ELR (cell line): ENCODE measurements at regions not wholly inside any gene's neighbourhood (a gene's known extent, or its start where the extent isn't known, plus 50 kb on each side); places are given as distances from the start of the nearest gene placed in this dataset.

Source experiments
- DNase-seq: peaks from one replicate; pipeline ENCODE4 v3.0.0-alpha.2; 2015; ENCODE audit warnings: low read depth

GRCh38 chr18:61989138-61989537, 96.3 kb upstream of the RNF152 start:
- no peak for DNase-seq

GRCh38 chr18:61988100-61988499, 95.3 kb upstream of the RNF152 start:
- no peak for DNase-seq

GRCh38 chr18:61985681-61986080, 92.9 kb upstream of the RNF152 start:
- no peak for DNase-seq

- DNase-seq: no peak
Observed at GRCh38 chr18:61984349-61984748, 91.5 kb upstream of the RNF152 start.

- DNase-seq: no peak
Observed at GRCh38 chr18:61982475-61982874, 89.7 kb upstream of the RNF152 start.

GRCh38 chr18:61980355-61980754, 87.5 kb upstream of the RNF152 start:
- DNase-seq: no peak

GRCh38 chr18:61975526-61976326, 82.9 kb upstream of the RNF152 start:
- no peak for DNase-seq

GRCh38 chr18:61973273-61974115, 80.7 kb upstream of the RNF152 start:
- DNase-seq: no peak

- DNase-seq: no peak
Observed at GRCh38 chr18:61972389-61973264, 79.8 kb upstream of the RNF152 start.

GRCh38 chr18:61967252-61967891, 74.6 kb upstream of the RNF152 start:
- DNase-seq: no peak

- no peak for DNase-seq
Observed at GRCh38 chr18:61965311-61965710, 72.5 kb upstream of the RNF152 start.

- no peak for DNase-seq
Observed at GRCh38 chr18:61964616-61965015, 71.8 kb upstream of the RNF152 start.

- no peak for DNase-seq
Observed at GRCh38 chr18:61963705-61964104, 70.9 kb upstream of the RNF152 start.

- DNase-seq: peak; percentile 77
Observed at GRCh38 chr18:61957801-61958516, 65.2 kb upstream of the RNF152 start.

GRCh38 chr18:61955644-61956043, 62.8 kb upstream of the RNF152 start:
- no peak for DNase-seq

- DNase-seq: no peak
Observed at GRCh38 chr18:61954096-61954746, 61.4 kb upstream of the RNF152 start.

GRCh38 chr18:61953641-61954040, 60.8 kb upstream of the RNF152 start:
- DNase-seq: no peak

GRCh38 chr18:61953161-61953560, 60.4 kb upstream of the RNF152 start:
- peak; percentile 18 for DNase-seq

GRCh38 chr18:61951396-61951795, 58.6 kb upstream of the RNF152 start:
- no peak for DNase-seq

GRCh38 chr18:61950371-61950770, 57.6 kb upstream of the RNF152 start:
- DNase-seq: no peak

GRCh38 chr18:61949946-61950345, 57.1 kb upstream of the RNF152 start:
- peak; percentile 81 for DNase-seq
